ENCODE measurements at regions not wholly inside any gene's neighbourhood (a gene's known extent, or its start where the extent isn't known, plus 50 kb on each side); places are given as distances from the start of the nearest gene placed in this dataset.

DNA sequence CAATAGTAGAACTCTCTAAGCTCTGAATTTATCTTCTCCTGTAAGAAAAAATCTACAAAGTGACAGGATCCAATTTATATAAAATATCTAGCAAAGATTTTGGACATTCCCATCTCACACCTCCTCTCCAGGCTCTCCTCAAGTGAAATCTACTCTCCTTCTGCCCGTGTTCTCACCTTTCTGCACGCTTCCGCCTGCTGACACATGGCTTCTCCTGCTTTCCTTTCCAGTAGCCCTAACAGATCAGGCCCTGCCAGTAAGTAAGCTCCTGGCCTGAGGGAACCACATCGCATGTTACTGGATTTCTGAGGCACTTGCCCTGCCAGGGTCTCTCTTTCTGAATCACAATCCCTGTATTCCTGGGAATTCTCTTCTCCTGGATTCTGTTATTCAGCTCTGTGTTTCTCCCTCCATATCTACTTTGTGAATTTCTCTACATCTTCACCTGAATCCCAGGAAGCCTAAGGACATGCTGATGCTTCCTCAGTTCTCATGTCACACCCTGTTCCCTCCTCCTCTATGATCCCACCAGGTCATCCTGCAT is 53.3 kb upstream of the TOP3B start:
- no peak for DNase-seq

DNA sequence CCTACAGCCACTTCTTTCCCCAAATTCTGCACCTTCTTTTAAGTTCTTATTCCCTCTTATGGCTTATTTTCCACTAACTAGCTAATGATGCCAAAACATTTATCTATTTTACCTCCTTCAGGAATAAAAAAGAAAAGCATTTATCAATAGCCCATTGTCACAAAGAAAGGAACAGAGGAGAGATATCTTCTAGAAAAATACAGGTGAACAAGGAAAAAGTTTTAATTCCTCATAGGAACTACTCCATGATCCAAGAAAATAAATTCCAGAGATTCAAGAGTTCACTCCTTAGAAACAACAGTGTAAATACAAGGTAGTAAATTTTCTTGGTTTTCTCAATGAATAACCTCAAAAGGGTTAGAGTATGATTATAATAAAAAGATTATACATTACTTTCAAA is 52.6 kb upstream of the TOP3B start:
- DNase-seq, result no peak

DNA sequence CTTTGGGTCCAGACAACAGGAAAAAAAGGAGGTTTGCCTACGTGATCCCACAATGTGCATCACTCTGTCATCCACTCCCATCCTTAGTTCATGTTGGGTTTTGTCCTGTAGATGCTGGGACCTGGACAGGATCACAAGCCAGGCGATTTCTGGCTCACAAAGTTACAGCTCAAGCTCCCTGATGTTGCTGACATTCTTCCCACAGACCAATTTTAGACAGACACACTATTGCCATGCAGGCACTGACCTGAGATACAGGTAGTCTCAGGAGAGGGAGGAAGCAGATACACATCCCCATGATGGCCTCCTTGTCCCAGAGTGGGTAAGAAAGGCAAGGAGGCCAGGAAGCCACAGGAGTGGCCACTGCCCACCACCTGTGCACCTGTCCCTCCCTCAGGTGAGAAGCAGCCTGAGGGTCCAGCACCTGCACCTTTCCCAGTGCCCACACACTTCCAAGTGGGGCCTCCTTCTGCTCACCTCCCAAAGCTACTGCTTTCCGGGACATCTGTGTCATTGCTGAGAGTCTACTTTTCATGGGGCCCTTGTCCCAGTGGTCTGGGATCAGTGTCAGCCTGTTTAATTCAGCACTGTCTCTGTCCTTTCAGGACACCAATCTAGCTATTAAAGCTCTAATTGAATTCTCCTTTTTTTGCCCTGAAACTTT is 52.0 kb upstream of the TOP3B start:
- DNase-seq, result no peak

DNA sequence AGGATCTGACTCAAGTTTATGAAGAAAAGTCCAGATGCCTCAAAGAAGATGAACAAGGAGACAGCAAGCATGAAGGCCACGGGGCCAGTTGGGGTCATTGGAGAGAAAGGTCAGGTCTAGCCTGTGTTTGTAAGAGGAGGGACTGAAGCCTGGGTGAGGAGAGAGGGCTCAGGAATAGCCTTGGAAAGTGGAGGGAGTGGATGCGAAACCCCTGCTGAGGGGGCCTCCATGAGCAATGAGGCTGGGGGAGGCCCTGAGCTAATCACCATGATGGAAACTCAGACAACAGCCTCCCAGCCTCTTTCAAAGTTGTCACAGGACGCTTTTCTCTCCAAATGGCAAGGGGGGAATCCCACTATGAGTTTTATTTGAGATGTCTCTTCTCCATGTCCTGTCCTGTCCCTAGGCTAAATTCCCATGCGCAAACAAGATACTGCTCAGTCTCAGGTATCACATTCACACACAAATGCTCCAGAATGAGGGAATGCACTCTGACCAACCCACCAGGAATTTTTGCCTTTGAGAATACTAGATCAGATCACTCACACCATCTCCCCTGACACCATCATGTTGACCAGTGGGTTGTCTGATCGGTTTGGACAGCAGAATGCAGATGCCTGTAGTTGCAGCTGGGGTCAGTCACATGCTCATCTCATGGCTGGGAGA is 51.3 kb upstream of the TOP3B start:
- DNase-seq, result no peak

DNA sequence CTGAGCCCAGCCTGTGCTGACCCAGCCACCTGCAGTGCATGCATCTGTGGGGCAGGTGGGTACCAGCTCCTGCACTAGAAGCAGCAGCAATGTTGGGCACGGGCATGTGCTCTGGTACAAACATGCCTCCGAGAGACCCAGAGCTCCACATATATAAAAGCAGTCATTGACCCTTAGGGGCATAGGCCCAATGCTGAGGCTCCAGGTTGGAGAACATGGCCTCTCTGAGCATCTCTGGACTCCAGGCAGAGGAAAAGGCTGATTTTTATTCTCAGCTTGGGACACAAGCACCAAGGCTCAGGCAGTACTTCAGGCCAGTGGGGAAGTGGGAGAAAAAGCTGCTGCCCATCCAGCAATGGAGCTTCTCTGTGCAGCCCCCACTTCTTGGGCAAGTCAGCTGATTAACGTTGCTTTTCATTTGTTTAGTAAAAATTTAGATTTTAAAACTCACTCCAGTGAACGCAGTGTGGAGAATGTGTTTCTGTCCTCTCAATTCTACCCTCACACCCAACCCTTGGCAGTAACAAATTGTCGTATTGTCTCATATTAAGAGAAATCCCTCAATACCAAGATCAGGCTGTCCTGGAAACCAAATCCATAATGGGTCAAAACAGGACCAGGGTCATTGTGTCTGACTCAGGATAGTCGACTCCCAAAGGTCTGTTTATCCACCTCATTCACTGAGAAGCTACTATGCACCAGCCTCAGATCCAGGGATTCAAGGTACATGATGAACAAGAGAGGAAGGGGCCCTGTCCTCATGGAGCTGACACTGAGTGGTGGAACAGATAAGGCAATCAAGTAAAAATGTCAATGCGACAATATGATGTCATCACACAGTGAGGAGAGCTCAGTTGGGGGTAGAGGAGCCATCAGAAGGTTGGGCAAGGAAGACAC is 50.6 kb upstream of the TOP3B start:
- no peak for DNase-seq

DNA sequence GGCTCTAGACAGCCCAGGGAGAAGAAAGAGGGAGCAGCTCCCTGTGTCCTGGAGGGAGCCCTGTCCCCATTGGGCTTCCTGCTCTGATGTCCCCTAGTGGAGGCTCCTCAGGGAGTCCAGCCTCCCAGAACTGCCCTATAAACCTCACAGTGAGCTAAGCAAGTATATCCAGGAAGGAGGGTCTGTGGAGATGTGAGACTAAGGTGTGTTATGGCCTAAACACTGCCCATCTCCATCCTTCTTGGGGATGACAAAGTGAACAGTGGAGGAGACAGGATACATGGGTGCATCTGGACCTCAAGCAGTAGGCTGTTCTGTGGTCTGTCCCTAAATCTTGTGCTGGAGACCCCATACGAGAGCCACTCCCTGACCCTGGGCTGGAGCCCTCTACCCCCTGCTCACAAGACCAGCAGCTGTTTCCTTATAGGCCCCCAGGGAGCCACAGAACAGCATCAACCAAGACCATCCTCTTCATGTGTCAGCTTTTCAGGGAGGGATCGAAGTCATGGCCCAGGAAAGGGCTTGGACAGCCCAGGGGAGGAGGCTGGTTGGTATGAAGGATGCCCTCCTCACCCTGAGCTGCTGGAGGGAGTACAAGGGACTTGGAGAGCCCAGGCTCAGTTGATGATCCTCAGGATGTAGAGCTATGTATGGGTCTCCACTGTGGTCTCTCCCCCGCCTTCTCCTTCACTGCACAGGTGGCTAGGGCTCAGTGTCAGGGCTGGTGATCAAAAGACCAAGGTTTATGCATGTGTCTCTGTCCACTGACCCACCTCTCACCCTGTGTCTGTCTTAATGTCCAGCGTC is 49.7 kb upstream of the TOP3B start:
- DNase-seq, result no peak

Data from activated CD4-positive, alpha-beta T cell treated with anti-CD3 and anti-CD28 coated beads, Interleukin-2, Interleukin-6, amounts not matched to agents 100 ng/mL and 50 ng/mL, durations not matched to agents 16 hours and 8 hours (primary cell).